ENCODE measurements at regions not wholly inside any gene's neighbourhood (a gene's known extent, or its start where the extent isn't known, plus 50 kb on each side); places are given as distances from the start of the nearest gene placed in this dataset.

DNA sequence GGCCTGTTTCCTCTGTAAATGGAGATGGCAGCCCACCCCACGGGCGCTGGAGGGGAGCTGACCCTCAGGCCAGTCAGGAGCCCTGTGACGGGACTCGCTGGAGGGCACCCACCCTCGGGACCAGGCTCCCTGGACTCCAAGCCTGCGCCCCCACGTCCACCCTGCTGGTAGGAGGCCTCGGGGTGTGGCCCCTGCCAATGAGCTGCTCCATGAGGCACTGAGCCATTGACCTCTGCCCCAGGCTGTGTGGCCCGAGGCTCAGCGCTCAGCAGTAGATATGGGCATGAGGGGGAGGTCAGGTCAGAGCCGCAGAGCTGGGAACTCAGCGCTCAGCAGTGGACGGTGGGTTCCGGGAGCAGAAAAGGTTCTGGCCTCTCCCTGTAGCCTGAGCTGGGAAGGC lies 52.3 kb upstream of the EGFL7 start:
- TF ChIP-seq, protein P1, sequence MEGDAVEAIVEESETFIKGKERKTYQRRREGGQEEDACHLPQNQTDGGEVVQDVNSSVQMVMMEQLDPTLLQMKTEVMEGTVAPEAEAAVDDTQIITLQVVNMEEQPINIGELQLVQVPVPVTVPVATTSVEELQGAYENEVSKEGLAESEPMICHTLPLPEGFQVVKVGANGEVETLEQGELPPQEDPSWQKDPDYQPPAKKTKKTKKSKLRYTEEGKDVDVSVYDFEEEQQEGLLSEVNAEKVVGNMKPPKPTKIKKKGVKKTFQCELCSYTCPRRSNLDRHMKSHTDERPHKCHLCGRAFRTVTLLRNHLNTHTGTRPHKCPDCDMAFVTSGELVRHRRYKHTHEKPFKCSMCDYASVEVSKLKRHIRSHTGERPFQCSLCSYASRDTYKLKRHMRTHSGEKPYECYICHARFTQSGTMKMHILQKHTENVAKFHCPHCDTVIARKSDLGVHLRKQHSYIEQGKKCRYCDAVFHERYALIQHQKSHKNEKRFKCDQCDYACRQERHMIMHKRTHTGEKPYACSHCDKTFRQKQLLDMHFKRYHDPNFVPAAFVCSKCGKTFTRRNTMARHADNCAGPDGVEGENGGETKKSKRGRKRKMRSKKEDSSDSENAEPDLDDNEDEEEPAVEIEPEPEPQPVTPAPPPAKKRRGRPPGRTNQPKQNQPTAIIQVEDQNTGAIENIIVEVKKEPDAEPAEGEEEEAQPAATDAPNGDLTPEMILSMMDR (conservative IDR thresholded peaks at IDR 0.05 in 1 of 2, IDR thresholded peaks at IDR 0.05 in 1 of 2; ENCODE audit: extremely low read depth in 1 of 2, insufficient read depth in 1 of 2, low read depth in 1 of 2, low read length in 2 of 2) = no peak
- TF ChIP-seq EZH2 (IDR thresholded peaks at IDR 0.05; ENCODE audit: borderline replicate concordance, low read length) = no peak
